ENCODE measurements at regions not wholly inside any gene's neighbourhood (a gene's known extent, or its start where the extent isn't known, plus 50 kb on each side); places are given as distances from the start of the nearest gene placed in this dataset.

- no peak for TF ChIP-seq NFE2L2 (conservative IDR thresholded peaks at IDR 0.05; ENCODE audit: low read length)
- no peak for TF ChIP-seq CTCF (IDR thresholded peaks at IDR 0.05)
- no peak for TF ChIP-seq KDM5A (IDR thresholded peaks at IDR 0.05)
- no peak for TF ChIP-seq MAZ (IDR thresholded peaks at IDR 0.05; ENCODE audit: borderline replicate concordance, low read depth, low read length)
- no peak for TF ChIP-seq REST (IDR thresholded peaks at IDR 0.05)
- no peak for TF ChIP-seq EP300 (IDR thresholded peaks at IDR 0.05)
- no peak for TF ChIP-seq CBX2 (IDR thresholded peaks at IDR 0.05; ENCODE audit: borderline replicate concordance, low read depth)
These were observed 558.6 kb upstream of the SEMA6A start for GRCh38 chr5:117133198-117133597.
